Hematopoietic multipotent progenitor cell treated with erythropoietin and hydrocortisone succinate and interleukin-3 and kit ligand, for 8 days (in vitro differentiated cells): ENCODE measurements at regions not wholly inside any gene's neighbourhood (a gene's known extent, or its start where the extent isn't known, plus 50 kb on each side); places are given as distances from the start of the nearest gene placed in this dataset.
"Not testable (repeated sequence)": the region's sequence is repeated elsewhere in the genome, so short reads cannot be mapped to it uniquely, and the experiment has no call there.

ENCODE experiments used
- DNase-seq: peaks from one replicate; pipeline ENCODE4 v3.0.0-alpha.2; 2015

DNA sequence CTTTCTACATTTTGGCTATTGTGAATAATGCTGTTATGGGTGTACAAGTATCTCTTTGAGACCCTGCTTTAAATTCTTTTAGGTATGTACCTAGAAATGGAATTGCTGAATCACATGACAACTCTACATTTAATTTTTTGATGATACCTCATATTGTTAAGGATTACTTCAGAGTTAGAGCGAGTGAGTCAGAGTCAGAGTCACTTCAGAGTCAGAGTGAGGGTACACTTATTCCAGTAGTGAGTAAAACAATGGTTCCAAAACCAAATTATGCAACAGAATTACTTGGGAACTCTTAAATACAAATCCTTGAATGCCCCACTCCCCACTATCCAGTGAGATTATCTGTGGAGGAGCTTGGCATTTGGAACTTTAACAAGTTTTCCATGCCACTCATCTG, 50.3 kb upstream of the SNRK start:
- no peak for DNase-seq

DNA sequence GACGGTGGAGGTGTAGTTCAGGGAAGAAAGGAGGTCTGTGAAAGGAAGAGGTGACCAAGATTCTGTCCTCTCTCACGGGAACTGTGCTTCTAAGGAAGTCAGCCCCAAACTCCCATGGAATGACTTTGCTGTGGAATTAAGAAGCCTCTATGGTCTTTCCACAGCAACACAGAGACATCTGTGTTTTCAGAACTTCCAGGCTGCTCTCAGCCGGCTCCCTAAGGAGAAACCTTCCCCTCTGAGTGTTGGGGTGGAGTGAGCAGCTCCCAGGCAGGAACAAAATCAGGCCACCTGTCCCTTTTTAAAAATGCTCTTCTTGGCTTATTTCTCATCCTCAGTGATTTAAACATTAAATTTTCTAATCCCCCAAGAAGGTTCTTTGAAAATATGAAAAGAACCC, 53.3 kb upstream of the SNRK start:
- DNase-seq: no peak

DNA sequence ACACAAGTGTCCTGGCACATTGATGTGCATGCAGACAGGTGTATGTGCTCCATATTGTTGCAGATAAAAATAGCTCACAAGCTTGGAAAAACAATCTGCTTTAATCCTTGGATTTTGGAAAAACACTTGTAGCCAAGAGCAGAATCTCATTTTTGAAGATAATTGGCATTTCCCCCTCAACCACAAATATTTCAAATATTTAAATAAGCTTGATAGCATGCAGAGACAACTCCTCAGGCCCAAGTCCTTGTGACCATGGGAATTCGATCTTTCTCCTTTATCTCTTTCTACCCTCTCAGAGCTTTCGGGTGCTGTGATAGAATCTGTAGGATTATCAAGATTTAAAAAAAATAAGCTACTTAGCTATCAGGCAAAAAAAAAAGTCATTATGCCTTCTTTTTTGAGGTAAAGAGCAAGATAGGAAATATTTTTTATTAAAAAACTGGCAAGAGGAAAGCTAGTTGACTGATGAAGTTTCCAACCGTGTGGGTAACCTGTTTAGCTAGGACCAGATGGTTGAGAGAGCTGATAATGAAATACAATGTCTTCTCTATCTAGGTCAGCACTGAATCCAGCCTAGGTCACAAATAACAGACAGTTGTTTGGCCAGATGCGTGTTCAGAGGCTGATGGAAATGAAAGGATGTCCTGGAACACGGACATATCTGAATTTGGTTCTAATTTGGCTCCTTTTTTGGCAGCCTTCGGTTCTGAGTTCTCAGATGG, 54.9 kb upstream of the SNRK start:
- DNase-seq: no peak

DNA sequence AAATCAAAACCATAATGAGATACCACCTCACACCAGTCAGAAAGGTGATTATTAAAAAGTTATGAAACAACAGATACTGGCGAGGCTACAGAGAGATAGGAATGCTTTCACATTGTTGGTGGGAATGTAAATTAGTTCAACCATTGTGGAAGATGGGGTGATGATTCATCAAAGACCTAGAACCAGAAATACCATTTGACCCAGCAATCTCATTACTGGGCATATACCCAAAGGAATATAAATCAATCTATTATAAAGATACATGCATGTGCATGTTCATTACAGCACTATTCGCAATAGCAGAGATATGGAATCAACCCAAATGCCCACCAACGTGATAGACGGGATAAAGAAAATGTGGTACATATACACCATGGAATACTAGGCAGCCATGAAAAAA, 56.5 kb upstream of the SNRK start:
- not testable (repeated sequence) for DNase-seq

DNA sequence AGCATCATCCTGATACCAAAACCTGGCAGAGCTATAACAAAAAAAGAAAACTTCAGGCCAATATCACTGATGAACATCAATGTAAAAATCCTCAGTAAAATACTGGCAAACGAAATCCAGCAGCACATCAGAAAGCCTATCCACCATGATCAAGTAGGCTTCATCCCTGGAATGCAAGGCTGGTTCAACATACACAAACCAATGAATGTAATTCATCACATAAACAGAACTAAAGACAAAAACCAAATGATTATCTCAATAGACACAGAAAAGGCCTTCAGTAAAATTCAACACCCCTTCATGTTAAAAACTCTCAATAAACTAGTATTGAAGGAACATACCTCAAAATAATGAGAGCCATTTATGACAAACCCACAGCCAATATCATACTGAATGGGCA, 58.7 kb upstream of the SNRK start:
- not testable (repeated sequence) for DNase-seq

DNA sequence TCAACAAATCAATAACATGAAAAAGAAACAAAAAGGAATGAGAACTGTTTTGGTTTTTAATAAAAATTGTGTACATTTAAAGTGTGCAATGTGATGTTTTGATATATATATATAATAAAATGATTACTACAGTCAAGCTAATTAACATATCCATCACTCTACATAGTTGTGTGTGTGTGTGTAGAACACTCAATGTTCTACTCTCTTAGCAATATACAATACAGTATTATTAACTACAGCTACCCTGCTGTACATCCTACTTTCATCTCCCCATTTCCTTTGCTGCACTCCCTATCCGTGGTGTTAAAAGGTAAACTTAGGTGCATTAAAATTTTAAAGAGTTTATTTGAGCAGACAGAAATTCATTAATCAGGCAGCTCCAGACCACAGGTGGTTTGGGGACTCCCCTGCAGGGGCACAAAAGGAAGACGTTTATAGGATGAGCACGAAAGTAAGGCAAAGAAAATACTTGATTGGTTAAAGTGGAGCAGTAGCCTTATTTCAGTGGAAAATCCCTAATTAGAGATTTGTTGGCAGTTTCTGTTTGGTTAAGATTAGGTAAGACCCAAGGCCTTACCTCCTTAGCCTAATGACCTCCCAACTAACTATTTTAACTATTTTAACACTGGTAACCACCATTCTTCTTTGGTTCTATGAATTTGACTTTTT, 61.8 kb upstream of the SNRK start:
- DNase-seq: no peak

DNA sequence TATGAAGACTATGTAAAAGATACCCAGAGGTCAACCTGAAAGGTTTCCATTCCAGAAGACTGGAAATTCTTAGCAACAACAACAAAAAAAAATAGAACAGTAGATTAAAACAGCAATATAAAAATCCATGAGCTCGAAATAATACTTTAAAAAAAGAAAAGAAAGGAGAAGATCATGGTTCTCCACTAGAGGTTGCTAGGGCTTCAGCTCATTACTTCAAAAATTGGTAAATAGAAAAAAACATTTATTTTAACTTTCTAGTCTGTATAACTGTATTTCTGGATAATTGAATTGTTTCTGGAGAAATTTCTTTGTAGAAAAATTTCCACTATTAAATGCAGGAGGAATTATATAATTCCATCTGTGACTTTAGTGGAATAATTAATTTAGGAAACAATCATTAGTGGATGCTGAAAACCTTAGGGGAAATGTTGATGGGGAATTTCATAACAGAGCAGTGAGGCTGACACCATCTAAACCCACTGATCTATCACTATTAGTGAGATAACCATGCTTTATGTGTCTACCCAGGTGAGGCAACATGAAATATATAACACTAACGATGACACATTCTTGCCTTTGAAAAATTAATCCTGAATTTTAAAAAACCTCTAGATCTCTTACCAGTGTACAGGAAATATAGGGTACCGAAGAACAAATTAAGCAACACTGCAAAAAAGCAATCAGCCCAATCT, 62.5 kb upstream of the SNRK start:
- DNase-seq: peak; percentile 11

DNA sequence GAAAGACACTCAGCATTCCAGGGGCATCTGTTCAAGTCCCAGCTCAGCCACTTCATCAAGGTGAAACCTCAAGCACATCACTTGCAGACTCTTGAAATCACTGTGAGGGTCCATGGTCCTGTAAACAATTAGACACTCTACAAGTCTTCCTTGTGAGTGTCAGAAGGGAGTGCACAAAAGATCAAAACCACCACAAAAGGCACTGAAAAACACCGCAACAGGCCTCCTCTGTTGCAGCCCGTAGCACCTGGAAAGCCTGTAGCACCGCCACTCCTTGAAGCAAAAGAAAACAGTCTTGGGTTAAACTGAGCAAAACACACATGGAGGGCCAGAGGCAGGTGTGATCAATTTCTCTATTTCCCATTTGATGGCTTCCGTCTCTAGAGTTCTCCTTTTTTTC, 63.8 kb upstream of the SNRK start:
- no peak for DNase-seq

DNA sequence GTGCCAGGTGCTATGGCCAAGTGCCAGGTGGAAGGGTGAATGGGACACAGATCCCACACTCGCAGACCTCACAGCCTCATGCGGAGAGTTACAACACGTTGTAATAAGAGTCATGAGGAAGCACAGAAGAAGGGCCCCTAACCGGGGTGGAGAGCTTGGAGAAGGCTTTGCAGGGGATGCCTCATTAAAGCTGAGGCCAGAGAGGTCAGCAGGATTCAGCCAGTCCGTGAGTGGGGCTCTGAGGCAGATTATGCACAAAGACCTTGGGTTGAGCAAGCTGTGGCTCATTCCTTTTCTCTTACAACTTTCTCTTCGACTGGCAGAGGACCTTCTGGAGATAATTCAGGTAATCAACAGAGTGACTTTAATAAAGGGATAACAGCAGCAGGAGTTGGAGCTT, 65.3 kb upstream of the SNRK start:
- no peak for DNase-seq

DNA sequence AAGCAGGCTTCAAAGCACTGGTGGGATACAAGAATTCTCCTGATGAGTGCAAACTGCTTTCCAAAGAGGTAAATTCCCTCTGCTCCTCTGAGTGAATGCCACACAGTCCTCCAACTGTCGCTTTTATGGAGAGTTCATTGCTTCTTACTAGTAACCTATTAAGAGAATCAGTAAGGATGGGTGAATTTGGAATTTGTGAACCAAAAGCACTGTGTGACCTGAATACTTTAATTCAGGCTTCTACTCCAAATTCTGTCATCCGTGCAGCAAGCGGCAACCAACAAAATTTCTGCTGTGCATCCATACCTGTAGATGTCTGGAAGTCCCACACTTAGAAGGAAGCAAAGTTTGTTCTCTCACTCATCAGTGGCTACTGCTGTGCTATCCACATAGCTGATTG, 66.7 kb upstream of the SNRK start:
- DNase-seq: no peak

DNA sequence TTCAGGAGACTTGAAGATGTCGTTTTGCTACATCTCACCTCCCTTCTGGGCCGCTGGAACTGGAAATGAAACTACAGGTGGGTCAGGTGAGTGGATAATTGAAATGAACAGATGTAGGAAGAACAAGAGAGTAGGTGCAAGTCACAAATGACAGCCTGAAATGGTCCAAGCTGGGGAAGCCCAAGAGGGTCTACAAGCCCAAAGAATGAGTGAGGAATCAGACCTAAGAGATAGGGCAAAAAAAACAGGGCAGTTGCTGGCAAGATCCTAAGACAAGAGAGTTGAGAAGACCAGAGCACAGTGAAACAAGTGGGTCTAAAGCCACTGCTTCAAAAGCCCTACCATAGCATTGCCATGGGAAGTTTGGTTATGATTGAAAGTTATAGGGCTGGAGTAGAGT, 67.4 kb upstream of the SNRK start:
- DNase-seq: no peak

DNA sequence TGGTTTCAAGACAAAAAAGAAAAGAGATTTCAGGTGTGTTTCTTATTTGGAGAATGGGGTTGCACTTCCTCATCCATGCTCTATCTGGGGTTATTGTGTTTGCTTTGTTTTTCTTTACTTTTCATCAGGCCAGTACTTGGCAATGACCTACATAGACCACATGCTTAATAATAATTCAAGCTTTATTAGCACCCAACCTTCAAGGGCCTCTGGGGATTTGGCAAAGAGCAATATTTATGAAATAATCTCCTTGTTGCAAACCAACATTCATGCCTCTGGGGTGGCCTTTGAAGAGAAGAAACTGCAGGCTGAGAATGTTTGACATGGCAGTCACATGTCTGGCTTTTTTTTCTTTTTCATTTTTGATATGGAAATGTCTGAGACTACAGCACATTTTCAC, 68.2 kb upstream of the SNRK start:
- no peak for DNase-seq

DNA sequence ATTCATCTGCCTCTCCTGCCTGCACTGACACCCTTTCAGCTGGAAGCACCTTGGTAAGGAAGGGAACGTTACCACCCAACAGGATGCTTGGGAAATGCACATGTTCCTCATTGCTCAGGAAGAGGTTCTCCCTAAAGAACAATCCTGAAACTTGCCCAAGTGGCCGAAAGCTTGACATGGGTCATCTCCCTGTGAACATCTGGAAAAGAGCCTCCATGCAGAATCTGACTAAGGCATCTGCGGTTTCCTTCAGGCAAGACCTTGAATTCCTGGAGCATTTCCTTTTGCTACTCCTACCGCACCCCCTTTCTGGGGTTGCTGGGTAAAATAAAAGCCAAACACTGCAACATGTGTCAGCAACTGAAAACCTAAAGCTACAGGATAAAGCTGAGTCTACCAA, 68.7 kb upstream of the SNRK start:
- no peak for DNase-seq

DNA sequence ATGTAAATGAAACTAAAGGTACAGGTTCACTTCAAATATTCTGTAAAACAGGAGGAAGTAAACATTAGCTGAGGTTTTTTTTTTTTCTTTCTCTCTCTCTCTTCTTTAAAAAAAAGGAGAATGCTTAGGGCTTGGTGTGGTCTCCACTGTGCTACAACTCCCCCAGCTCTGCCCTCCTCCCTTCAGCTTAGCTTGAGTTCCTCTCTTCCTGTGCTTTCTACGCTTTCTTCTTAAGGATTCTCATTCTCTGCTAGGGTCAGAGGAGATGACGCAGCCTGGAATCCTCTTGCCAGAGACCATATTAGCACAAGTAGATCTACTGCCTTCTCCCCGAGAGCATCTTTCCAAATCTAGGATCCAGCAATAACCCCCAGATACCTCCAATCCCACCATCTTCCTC, 69.1 kb upstream of the SNRK start:
- DNase-seq: no peak

DNA sequence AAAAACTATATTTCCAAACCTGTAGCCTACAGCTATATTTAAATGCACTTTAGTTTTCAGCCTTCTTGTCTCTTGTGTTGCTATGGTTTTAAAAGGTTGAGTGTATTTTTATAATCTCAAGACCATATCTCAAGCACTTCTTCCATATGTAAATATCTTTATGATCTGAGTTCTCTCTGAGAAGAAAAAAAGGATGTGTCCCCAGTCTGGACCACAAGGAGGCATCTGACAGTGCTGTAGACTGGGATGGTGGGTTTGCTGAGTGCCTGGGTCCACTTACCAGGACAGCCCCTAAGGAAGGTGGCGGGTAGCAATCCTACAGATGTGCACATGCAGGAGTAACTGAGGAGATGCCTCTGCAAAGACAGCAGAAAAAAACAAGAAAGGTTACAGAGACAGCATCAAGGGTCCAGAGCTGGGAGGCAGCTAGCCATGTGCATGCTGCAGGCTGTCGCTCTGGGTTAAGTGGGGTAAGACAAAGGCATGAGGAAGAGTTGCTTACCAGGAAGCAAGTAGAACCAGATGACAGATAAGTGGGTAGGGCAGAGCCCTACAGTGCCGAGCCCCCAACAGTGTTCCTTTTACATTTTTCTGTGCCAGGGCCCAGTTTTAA, 70.6 kb upstream of the SNRK start:
- DNase-seq: no peak

DNA sequence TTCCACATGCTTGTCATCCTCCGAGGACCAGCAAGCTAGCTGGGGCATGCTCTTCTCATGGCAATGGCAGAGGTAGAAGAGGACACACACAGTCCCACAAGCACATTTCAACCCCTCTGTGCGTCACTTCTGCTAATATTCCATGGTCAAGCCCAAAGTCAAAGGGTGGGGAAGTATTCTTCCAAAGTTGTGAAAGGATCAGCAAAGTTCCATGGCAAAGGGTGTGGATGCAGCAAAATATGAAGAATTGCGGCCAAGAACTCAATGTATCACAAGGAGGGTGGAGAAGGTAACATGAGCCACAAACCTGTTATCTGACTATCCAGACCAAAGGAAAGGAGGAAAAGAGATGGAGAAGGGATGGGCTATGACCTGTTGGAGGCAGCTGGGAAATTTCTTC, 71.2 kb upstream of the SNRK start:
- DNase-seq: no peak

DNA sequence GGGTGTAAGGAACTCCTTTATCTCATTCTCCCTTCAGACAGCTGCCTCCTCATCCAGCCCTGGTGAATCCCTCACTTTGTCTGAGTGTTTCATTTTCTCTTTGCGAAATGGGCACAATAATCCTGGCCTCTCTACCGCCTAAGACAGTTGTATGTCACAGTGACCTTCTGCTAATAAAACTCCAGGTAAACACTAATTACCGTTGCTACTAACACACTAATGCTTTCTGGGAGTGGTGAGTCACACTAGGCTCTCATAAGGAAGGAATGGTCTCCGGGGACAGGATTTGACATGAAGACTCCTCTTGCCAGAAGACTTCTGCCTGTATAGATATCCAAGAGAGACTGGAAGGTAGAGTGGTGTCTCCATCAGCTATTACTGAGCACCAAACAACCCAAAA, 71.7 kb upstream of the SNRK start:
- no peak for DNase-seq

DNA sequence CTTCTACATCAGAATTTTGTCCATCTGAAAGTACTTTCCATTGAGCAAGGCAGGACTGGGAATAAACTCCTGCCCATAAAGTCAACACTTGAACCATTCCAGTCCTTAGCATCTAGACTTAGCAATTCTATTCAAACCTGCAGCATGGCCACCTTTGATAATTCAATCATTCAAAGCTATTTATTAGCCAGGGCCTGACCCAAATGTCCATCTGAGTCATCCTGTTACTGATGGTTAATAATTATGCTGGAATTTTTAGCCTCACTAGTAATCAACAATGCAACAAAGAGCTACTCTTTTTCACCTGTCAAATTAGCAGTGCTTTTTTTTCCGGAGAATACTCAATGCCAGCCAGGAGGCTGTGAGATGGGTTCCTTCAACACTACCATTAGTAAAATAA, 72.7 kb upstream of the SNRK start:
- no peak for DNase-seq

DNA sequence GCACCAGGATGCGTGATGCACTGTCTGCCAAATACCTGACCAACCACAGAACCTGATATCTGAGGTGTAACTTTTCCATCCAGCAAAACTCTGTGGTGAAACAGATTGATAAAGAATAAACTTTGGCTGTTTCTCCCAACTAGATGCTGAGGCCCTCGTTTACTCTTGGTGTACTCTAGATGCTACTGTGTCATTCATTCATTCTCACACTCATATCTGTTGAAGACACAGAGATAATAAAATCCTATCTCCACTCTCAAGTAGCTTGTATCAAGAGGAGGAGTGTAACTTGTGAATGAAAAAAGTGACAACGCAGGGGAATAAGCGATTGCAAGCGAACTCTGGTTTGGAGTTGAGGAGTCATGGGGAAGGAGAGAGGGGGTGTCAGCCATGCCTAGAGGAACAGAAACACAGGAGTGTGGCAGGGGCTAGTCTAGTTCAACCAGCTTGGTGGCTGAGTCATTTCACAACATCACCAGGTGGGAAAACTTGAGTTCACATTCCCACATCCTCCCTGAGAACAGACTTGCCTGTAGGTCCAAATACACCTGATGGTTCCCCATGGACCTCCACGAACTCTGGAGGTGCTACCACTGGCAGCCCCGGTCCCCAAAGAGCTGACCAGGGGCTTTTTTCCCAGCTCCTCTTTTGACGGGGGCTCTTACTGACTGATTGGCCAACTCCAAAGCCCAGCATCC, 73.3 kb upstream of the SNRK start:
- no peak for DNase-seq

DNA sequence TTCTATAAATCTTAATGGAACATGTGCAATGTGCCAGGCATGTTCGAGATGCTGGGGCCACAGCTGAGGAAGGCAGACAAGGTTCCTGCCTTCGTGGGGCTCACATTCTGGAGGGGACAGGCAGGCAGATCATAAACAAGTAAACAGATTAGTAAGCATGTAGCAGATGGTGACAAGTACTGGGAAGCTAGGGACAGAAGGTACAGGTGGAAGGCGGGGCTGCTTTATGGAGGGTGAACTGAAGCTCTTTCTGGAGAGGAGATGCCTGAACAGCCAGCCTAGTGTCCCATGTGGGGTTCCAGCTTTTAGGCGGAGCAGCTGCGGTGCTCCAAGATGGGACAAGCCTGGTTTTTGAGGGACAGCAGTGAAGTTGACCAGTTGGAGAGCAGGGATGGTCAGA, 74.7 kb upstream of the SNRK start:
- DNase-seq: no peak

DNA sequence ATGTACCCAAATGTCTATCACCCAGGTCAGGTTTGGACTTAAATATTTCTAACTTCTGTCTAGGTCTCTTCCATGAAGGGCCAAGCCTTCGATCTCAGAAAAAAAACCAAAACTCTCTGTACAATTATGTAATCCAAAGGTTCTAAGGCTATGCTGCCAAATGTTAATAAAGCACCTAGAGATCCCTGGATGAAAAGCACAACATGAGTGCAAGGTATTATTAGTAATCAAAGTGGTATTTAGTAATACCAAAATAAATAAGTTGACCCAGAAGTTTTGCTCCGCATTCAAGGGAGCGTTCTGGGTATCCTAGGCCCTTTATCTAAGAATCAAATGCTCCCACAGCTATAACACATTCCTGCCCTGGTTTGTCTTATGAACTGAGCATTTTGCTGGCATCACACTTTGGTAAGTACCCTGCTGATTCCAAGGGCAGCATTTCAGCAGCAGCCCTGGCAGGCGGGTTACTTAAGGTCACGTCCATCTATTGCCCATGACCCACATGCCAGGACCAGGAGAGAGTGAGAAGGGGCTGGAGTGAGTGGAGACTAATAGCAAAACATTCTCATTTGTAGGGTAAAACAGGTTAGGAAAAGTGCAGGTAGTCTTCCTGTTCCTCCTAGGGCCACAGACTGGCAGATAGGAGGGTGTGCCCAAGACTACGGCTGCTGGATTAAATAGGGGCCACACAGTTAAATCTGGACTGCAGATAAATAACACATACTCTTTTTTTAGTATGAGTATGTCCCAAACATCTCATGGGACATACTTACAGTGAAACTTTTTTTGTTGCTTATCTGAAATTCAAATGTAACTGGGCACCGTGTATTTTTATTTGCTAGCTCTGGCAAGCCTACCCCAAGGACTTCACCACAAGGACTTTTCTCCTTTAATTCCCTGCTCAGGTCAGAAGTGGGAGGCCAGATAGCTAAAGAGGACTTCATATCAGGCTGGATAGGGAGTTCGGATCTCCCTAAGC, 76.0 kb upstream of the SNRK start:
- DNase-seq: no peak

DNA sequence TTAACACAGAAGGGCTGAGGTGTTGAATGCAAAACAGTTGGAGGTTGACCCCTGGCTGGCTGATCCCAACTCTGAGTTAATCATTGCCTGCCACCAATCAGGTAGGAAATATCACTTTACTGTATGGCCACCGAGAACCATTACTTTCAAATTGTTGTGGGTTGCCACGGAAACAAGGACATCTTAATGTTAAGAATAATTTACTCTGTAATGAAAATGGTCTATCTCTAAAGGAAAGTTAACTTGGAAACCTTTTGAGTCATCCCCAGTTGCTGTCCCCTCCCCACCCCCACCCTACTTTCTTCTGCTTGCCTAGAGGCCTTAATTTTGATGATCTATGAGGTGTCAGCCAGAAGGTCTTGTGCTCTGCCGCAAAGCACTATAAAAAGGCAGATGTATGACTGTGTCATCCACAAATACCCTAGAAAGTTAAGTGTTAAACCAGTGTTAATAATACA, 78.7 kb upstream of the SNRK start:
- no peak for DNase-seq
